HG03439 (cell line): ENCODE measurements at regions not wholly inside any gene's neighbourhood (a gene's known extent, or its start where the extent isn't known, plus 50 kb on each side); places are given as distances from the start of the nearest gene placed in this dataset.

ENCODE experiments used
- ATAC-seq: cut with Tn5 transposase; IDR thresholded peaks from one replicate; pipeline ENCODE4 v1.9.1; 2021; ENCODE audit warnings: mild to moderate bottlenecking, moderate library complexity; ENCODE audit not compliant: unreplicated experiment

DNA sequence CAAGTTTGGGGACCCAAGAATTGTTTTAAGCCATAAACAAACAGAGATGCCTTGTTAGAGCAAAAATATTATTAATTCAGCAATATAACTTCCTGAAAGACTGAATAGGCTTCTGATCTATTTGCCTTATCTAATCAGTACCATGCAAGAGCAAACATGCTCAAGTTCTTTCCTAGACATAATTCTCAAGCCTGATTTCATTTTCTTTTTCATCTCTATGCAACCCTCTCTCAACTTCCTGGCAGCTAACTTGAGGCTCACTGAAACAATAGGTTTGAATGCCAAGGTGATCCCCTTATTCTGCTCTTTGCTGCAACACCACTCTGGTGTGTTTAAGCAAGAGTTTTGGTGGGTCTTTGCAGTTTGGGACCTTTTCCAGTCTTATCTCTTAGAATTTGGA is 230.9 kb upstream of the CD96 start:
- no peak for ATAC-seq

GRCh38 chr3:111311709-111312235 is 230.2 kb upstream of the CD96 start:
- peak; percentile 77 for ATAC-seq

GRCh38 chr3:111314181-111314873 is 227.7 kb upstream of the CD96 start:
- ATAC-seq = no peak

GRCh38 chr3:111314898-111315297 is 227.1 kb upstream of the CD96 start:
- no peak for ATAC-seq

- ATAC-seq = no peak
Observed at GRCh38 chr3:111315930-111316587, 225.9 kb upstream of the CD96 start.

DNA sequence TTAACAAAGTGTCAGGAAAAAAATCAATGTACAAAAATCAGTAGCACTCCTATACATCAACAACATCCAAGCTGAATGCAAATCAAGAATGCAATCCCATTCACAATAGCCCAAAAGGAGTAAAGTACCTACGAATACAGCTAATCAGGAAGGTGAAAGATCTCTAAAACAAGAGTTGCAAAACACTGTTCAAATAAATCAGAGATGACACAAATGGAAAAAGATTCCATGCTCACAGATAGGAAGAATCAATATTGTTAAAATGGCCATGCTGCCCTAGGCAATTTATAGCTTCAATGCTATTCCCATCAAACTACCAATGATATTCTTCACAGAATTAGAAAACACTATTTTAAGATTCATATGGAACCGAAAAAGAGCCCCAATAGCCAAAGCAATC is 223.7 kb upstream of the CD96 start:
- no peak for ATAC-seq

- no peak for ATAC-seq
Observed at GRCh38 chr3:111319598-111319997, 222.4 kb upstream of the CD96 start.

- no peak for ATAC-seq
Observed at GRCh38 chr3:111321786-111322185, 220.2 kb upstream of the CD96 start.

DNA sequence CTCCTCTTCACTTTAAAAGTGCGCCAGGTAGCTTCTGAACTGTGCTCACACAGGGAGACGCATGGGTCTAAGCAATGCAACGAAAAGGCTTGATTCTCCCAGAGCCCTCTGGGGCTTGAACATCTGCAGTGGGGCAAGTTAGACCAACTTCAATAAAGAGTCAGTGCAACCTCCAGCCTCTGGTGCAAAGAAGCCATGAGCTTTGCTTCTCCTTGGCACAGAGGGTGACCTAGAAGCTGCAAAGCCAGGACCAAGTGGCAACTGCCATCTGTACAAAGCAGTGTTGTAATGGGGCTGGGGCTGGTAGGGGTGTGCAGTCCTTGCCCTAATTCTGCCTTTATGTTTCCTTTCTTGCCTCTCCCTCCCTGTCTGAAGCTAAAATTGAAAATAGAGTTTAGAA is 219.0 kb upstream of the CD96 start:
- ATAC-seq = no peak

GRCh38 chr3:111324151-111324550 is 217.8 kb upstream of the CD96 start:
- ATAC-seq = no peak

GRCh38 chr3:111324645-111325044 is 217.4 kb upstream of the CD96 start:
- no peak for ATAC-seq

- ATAC-seq = no peak
Observed at GRCh38 chr3:111325160-111325718, 216.8 kb upstream of the CD96 start.

DNA sequence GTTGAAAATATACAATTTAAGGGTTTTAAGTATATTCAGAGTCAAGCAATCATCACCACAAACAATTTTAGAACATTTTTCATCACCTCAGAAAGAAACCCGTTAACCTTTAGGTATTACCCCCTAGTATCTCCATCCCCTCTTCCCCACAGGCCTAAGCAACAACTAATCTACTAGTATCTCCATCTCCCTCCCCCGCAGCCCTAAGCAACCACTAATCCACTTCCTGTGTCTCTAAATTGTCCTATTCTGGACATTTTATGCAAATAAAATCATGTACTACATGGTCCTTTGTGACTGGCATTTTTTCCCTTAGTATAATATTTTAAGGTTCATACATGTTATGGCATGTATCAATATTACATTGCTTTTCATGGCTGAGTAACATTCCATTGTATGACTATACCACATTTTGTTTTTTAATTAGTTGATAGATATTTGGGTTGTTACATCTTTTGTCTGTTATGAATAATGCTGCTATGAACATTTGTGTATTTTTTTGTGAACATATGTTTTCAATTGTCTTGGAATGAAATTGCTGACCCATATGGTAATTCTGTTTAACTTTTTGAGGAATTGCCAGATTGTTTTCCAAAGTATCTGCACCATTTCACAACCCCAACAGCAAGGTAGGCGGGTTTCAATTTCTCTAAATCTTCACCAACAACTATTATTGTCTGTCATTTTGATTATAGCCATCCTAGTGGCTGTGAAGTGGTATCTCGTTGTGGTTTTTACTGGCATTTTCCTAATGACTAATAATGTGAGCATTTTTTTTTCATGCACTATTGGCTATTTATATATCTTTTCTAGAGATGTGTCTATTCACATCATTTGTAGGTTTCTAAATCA is 215.6 kb upstream of the CD96 start:
- ATAC-seq = no peak

DNA sequence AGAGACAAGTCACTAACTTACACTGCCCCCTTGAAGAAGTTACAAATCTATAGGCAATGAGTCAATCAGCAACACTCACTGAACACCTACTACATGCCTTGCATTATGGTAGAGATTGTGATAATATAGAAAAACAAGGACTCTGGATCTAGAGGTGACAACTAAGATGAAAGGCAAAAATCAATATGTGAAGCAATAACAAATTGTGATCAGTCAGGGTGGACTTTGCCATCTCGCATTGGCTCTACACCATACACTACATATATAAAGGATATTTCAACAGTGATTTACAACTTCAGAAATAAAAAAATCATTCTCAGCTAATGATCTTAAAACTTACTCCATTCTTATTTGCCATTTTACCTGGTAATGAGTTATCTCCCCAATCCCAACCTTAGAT is 210.7 kb upstream of the CD96 start:
- no peak for ATAC-seq

DNA sequence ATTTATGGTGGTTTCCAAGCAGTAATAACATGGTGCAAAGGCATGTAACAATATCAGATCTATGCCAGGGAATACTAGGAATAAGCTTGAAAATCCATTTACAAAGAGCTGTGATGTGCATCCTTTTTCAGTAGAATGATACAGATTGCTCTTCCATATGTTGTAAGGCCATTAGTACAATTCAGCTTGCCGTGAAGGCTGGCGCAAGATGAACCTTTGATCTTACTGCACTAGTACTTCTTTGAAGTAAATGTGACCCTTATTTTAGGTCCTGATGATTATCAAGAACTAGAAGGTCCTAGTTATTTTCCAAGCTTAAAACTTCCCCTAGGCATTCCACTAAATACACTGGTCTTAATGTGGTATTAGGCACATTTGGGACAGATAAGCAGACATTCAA is 210.1 kb upstream of the CD96 start:
- no peak for ATAC-seq

- no peak for ATAC-seq
Observed at GRCh38 chr3:111332488-111333080, 209.4 kb upstream of the CD96 start.

DNA sequence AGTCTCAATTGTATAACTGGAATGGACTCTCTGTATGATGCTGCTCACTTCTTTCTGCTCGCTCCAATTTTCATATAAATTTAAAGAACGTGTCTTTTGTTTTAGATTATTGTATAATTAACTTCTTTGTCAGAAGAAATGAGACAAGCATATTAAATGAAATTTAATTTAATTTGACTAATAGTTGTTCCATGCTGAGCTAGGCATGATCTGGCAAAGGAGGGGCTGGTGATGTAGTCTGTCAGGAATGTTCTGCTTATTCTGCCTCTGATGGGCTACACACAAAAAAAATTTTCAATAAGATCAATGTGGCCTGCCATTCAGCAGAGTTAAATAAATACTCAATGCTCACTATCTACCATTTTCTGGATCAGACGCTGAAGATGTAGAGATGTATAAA is 208.4 kb upstream of the CD96 start:
- ATAC-seq = no peak

GRCh38 chr3:111335512-111336303 is 206.3 kb upstream of the CD96 start:
- no peak for ATAC-seq

GRCh38 chr3:111336511-111336910 is 205.5 kb upstream of the CD96 start:
- no peak for ATAC-seq

DNA sequence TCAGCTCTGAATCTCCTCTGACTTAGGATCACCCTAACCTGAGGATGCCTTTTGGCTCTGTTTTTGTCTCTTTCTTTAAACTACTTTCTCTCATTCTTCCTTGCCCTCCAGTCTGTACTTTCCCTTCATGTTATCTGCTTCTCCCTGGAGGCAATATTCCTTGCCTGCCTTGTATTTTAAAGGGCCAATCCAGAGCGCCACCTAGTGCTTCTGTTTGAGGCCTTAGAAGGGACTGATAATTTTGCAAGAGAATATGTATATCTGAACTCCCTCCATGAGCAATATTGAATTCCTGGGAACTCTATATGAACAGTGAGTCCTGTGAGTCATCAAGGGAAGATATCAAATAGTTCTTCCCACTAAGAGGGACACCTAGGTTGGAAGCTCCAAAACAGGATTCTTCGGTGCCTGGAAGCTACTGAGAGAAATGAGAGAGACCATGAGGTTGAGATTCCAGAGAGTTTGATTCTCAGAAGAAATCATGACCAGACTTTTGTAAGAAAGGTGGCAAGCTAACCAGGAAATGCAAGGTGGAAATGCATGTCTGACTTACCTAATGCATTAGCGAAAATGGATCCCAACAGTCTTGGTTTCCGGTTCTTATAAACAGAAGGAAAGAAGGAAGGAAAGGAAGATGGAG is 203.8 kb upstream of the CD96 start:
- no peak for ATAC-seq
